Neural cell (in vitro differentiated cells): ENCODE measurements at regions not wholly inside any gene's neighbourhood (a gene's known extent, or its start where the extent isn't known, plus 50 kb on each side); places are given as distances from the start of the nearest gene placed in this dataset.

Experiments
- H2AFZ ChIP-seq: fragments of 200-600, 300-800 bp; sonication (generic), shearing (Covaris generic); 2 replicates; pipeline ENCODE4 v1.6.0; 2014; ENCODE audit warnings: low read depth, mild to moderate bottlenecking, antibody characterized with exemption, low read length, moderate library complexity
- H3F3A ChIP-seq: fragments of 200-600 bp; shearing (Covaris generic); 2 replicates; pipeline ENCODE4 v1.6.1; 2016; ENCODE audit warnings: mild to moderate bottlenecking, moderate library complexity, mixed read lengths, antibody characterized with exemption, low read length; ENCODE audit not compliant: insufficient read depth, poor library complexity, severe bottlenecking
- H3K27ac ChIP-seq: fragments of 200-600, 300-800 bp; sonication (generic), shearing (Covaris generic); 2 replicates; pipeline ENCODE4 v1.5.1; 2014; ENCODE audit warnings: mild to moderate bottlenecking, low read length, moderate library complexity
- H3K27me3 ChIP-seq: fragments of 300-800, 200-600 bp; sonication (generic), shearing (Covaris generic); 2 replicates; pipeline ENCODE4 v1.6.0; 2014; ENCODE audit warnings: mild to moderate bottlenecking, low read depth, low read length, moderate library complexity; ENCODE audit not compliant: insufficient read depth
- H3K36me3 ChIP-seq: fragments of 300-800, 200-600 bp; sonication (generic), shearing (Covaris generic); 2 replicates; pipeline ENCODE4 v1.5.1; 2014; ENCODE audit warnings: mild to moderate bottlenecking, antibody characterized with exemption, low read length, moderate library complexity; ENCODE audit not compliant: insufficient read depth
- H3K4me2 ChIP-seq: fragments of 300-800, 200-600 bp; sonication (generic), shearing (Covaris generic); 2 replicates; pipeline ENCODE4 v1.6.0; 2014; ENCODE audit warnings: mild to moderate bottlenecking, low read length
- H3K4me3 ChIP-seq: fragments of 300-800, 200-600 bp; sonication (generic), shearing (Covaris generic); 2 replicates; pipeline ENCODE4 v1.5.1; 2014; ENCODE audit warnings: mild to moderate bottlenecking, low read length, moderate library complexity
- H3K79me2 ChIP-seq: fragments of 200-600 bp; shearing (Covaris generic); replicated peaks from 2 replicates; pipeline ENCODE4 v1.6.0; 2014; ENCODE audit warnings: mild to moderate bottlenecking, low read length, moderate library complexity; ENCODE audit not compliant: insufficient read depth
- H3K9ac ChIP-seq: fragments of 300-800, 200-600 bp; sonication (generic), shearing (Covaris generic); 2 replicates; pipeline ENCODE4 v1.6.1; 2016; ENCODE audit warnings: mild to moderate bottlenecking, low read length, mixed read lengths
- H3K9me2 ChIP-seq: fragments of 200-600 bp; shearing (Covaris generic); 2 replicates; pipeline ENCODE4 v1.6.1; 2016; ENCODE audit warnings: mild to moderate bottlenecking, low read length, mixed read lengths; ENCODE audit not compliant: insufficient read depth
- H3K9me3 ChIP-seq: fragments of 200-600, 300-800 bp; sonication (generic), shearing (Covaris generic); 2 replicates; pipeline ENCODE4 v1.6.1; 2016; ENCODE audit warnings: mild to moderate bottlenecking, mixed run types, low read length, moderate library complexity, mixed read lengths
- H4K20me1 ChIP-seq: fragments of 200-600 bp; shearing (Covaris generic); 2 replicates; pipeline ENCODE4 v1.6.1; 2016; ENCODE audit warnings: mild to moderate bottlenecking, mixed run types; ENCODE audit not compliant: insufficient read depth
- CTCF ChIP-seq: fragments of 450-650 bp; IDR thresholded peaks from 2 replicates; pipeline ENCODE4 v1.5.1; 2014; ENCODE audit warnings: antibody characterized with exemption, mild to moderate bottlenecking, moderate library complexity; ENCODE audit not compliant: poor library complexity, severe bottlenecking
- EP300 ChIP-seq: fragments of 450-650 bp; conservative IDR thresholded peaks from 2 replicates; pipeline ENCODE4 v1.6.1; 2014; ENCODE audit warnings: antibody characterized with exemption, mild to moderate bottlenecking, moderate library complexity; ENCODE audit not compliant: poor library complexity, severe bottlenecking
- EZH2 ChIP-seq: fragments of 200-600, 300-800 bp; shearing (Covaris generic), sonication (generic); IDR thresholded peaks from 2 replicates; pipeline ENCODE4 v1.6.1; 2014; ENCODE audit warnings: antibody characterized with exemption, low read length, borderline replicate concordance, mild to moderate bottlenecking; ENCODE audit not compliant: insufficient read depth, poor library complexity, severe bottlenecking
- MXI1 ChIP-seq: fragments of 450-650 bp; conservative IDR thresholded peaks from 2 replicates; pipeline ENCODE4 v1.6.1; 2014; ENCODE audit warnings: antibody characterized with exemption, mild to moderate bottlenecking; ENCODE audit not compliant: poor library complexity, severe bottlenecking
- POLR2AphosphoS5 ChIP-seq: IDR thresholded peaks from 2 replicates; pipeline ENCODE4 v1.6.1; 2012
- RAD21 ChIP-seq: fragments of 450-650 bp; conservative IDR thresholded peaks from 2 replicates; pipeline ENCODE4 v1.6.1; 2014; ENCODE audit warnings: antibody characterized with exemption, mild to moderate bottlenecking, moderate library complexity
- REST ChIP-seq: IDR thresholded peaks from 2 replicates; pipeline ENCODE4 v1.6.1; 2012; ENCODE audit warnings: borderline replicate concordance
- SMC3 ChIP-seq: fragments of 450-650 bp; conservative IDR thresholded peaks from 2 replicates; pipeline ENCODE4 v1.6.1; 2014; ENCODE audit warnings: antibody characterized with exemption, mild to moderate bottlenecking, moderate library complexity; ENCODE audit not compliant: poor library complexity
- TAF1 ChIP-seq: IDR thresholded peaks from 2 replicates; pipeline ENCODE4 v1.6.1; 2012; ENCODE audit warnings: low read depth

DNA sequence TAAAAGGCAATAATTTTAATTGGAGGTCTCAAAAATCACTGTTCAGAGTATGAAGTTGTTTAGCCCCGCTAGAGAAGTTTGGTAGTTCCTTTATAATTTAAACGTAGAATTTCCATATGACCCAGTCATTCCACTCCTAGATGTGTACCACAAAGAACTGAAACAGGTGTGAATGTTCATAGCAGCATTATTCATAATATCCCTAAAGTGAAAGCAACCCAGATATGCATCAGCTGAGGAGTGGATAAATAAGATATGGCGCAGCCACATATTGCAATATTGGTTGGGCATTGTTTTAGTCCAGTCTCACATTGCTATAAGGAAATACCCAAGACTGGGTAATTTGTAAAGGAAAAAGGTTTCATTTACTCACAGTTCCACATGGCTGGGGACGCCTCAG lies 976.2 kb downstream of the NLGN4Y start:
- Histone ChIP-seq H3K36me3 (no peaks in the 10 kb centered on the region), H3K27ac (no peak overlapping the region), H3F3A (no peaks in the 10 kb centered on the region), H3K79me2 (no peaks in the 10 kb centered on the region), H3K4me2 (no peak overlapping the region), H3K9ac (no peak overlapping the region), H3K4me3 (no peak overlapping the region), H2AFZ (no peak overlapping the region), H3K9me2 (no peaks in the 10 kb centered on the region), H3K27me3 (no peaks in the 10 kb centered on the region), H3K9me3 (no peaks in the 10 kb centered on the region), H4K20me1 (no peaks in the 10 kb centered on the region)
- TF ChIP-seq EZH2, result no peak
- no peak for TF ChIP-seq TAF1
- TF ChIP-seq CTCF, result no peak
- no peak for TF ChIP-seq MXI1
- no peak for TF ChIP-seq REST
- TF ChIP-seq RAD21, result no peak

DNA sequence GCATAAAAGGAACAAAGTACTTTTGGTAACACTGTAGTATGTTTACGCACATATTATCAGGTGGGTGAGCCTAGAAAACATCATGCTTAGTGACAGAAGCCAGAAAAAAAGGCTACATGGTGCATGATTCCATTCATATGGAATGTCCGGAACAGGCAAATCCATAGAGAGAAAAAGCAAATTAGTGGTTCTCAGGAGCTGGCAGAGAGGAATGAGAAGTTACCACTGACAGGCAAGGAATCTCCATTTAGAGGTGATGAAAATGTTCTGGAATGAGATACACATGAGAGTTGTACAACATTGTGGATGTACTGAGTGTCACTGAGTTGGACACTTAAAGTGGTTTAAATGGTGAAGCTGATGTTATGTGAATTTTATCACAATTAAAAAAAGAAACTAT lies 976.9 kb downstream of the NLGN4Y start:
- H3K9me2 ChIP-seq, result no peaks in the 10 kb centered on the region
- no peak overlapping the region for H3K27ac ChIP-seq
- TF ChIP-seq CTCF, result no peak
- TF ChIP-seq TAF1, result no peak
- no peak for TF ChIP-seq EP300
- TF ChIP-seq RAD21, result no peak
- TF ChIP-seq MXI1, result no peak
- no peak for TF ChIP-seq SMC3
- no peak for TF ChIP-seq EZH2
- no peak for TF ChIP-seq POLR2AphosphoS5
- no peak for TF ChIP-seq REST
- no peaks in the 10 kb centered on the region for H3K36me3 ChIP-seq
- H3K4me2 ChIP-seq, result no peak overlapping the region
- H3F3A ChIP-seq, result no peaks in the 10 kb centered on the region
- no peaks in the 10 kb centered on the region for H3K27me3 ChIP-seq
- no peaks in the 10 kb centered on the region for H3K9me3 ChIP-seq
- no peaks in the 10 kb centered on the region for H4K20me1 ChIP-seq
- H3K79me2 ChIP-seq, result no peaks in the 10 kb centered on the region
- H3K9ac ChIP-seq, result no peak overlapping the region
- H3K4me3 ChIP-seq, result no peak overlapping the region
- no peak overlapping the region for H2AFZ ChIP-seq
